ENCODE measurements at regions not wholly inside any gene's neighbourhood (a gene's known extent, or its start where the extent isn't known, plus 50 kb on each side); places are given as distances from the start of the nearest gene placed in this dataset.
"Not testable (repeated sequence)": the region's sequence is repeated elsewhere in the genome, so short reads cannot be mapped to it uniquely, and the experiment has no call there.

- no peak overlapping the region for H3K4me2 ChIP-seq
- H3F3A ChIP-seq (ENCODE audit: insufficient read depth, low read depth), result no peaks in the 10 kb centered on the region; the same call in 1 of the 2 replicates
- H3K4me1 ChIP-seq (replicated peaks; ENCODE audit: insufficient read depth), result no peaks in the 10 kb centered on the region
- DNase-seq, result no peak
- H3K9me2 ChIP-seq (ENCODE audit: insufficient read depth), result no peaks in the 10 kb centered on the region
- TF ChIP-seq CTCF (conservative IDR thresholded peaks at IDR 0.05), result no peak
- TF ChIP-seq EZH2 (IDR thresholded peaks at IDR 0.05; ENCODE audit: low read depth), result no peak
- no TSS peak for BruUV-seq (replicated peaks)
- H3K79me2 ChIP-seq (ENCODE audit: low read depth), result peaks cover 30% of the 10 kb centered on the region
- peaks cover 4% of the 10 kb centered on the region; the same call in 1 of the 2 replicates for H4K20me1 ChIP-seq (ENCODE audit: insufficient read depth)
- peaks cover 38% of the 10 kb centered on the region for H3K36me3 ChIP-seq (ENCODE audit: low read depth)
- intact Hi-C loops (cut with micrococcal nuclease; ENCODE audit: unreplicated experiment), result no loop called here
- no peaks in the 10 kb centered on the region for H3K27me3 ChIP-seq (ENCODE audit: insufficient read depth, low read depth)
- no peak overlapping the region for H3K4me3 ChIP-seq
- no peaks in the 10 kb centered on the region for H3K9me3 ChIP-seq (ENCODE audit: insufficient read depth, low read depth)
- no peak overlapping the region for H3K27ac ChIP-seq
- no peak overlapping the region for H2AFZ ChIP-seq
- POLR2A ChIA-PET (ENCODE audit: unreplicated experiment), result no interaction called here
- CTCF ChIA-PET, result no interaction called here
These were observed 151.3 kb downstream of the CYB561 start for GRCh38 chr17:63294776-63295175.

GRCh38 chr17:63295288-63295687, 150.8 kb downstream of the CYB561 start:
- Histone ChIP-seq H2AFZ (no peak overlapping the region), H3K27ac (no peak overlapping the region), H3F3A (ENCODE audit: insufficient read depth, low read depth) (no peaks in the 10 kb centered on the region; the same call in 1 of the 2 replicates), H3K9me2 (ENCODE audit: insufficient read depth) (no peaks in the 10 kb centered on the region), H3K4me3 (no peak overlapping the region), H3K36me3 (ENCODE audit: low read depth) (peaks cover 38% of the 10 kb centered on the region), H3K4me1 (replicated peaks; ENCODE audit: insufficient read depth) (no peaks in the 10 kb centered on the region), H3K4me2 (no peak overlapping the region), H3K27me3 (ENCODE audit: insufficient read depth, low read depth) (no peaks in the 10 kb centered on the region), H4K20me1 (ENCODE audit: insufficient read depth) (peaks cover 9% of the 10 kb centered on the region; the same call in 1 of the 2 replicates), H3K79me2 (ENCODE audit: low read depth) (peaks cover 34% of the 10 kb centered on the region), H3K9me3 (ENCODE audit: insufficient read depth, low read depth) (no peaks in the 10 kb centered on the region)
- TF ChIP-seq EZH2 (IDR thresholded peaks at IDR 0.05; ENCODE audit: low read depth), result no peak
- no peak for TF ChIP-seq CTCF (conservative IDR thresholded peaks at IDR 0.05)
- DNase-seq, result no peak
- ChIA-PET POLR2A (ENCODE audit: unreplicated experiment) (no interaction called here), CTCF (no interaction called here)
- intact Hi-C loops (cut with micrococcal nuclease; ENCODE audit: unreplicated experiment), result no loop called here
- no TSS peak for BruUV-seq (replicated peaks)

GRCh38 chr17:63295839-63296590, 150.1 kb downstream of the CYB561 start:
- ChIA-PET POLR2A (ENCODE audit: unreplicated experiment) (no interaction called here), CTCF (no interaction called here)
- no peaks in the 10 kb centered on the region for H3K4me1 ChIP-seq (replicated peaks; ENCODE audit: insufficient read depth)
- H3K27ac ChIP-seq, result no peak overlapping the region
- no peak for DNase-seq
- intact Hi-C loops (cut with micrococcal nuclease; ENCODE audit: unreplicated experiment), result no loop called here
- peaks cover 15% of the 10 kb centered on the region; the same call in 1 of the 2 replicates for H4K20me1 ChIP-seq (ENCODE audit: insufficient read depth)
- peaks cover 33% of the 10 kb centered on the region for H3K36me3 ChIP-seq (ENCODE audit: low read depth)
- BruUV-seq (replicated peaks), result no TSS peak
- H3K4me3 ChIP-seq, result no peak overlapping the region
- no peak overlapping the region for H3K4me2 ChIP-seq
- no peaks in the 10 kb centered on the region; the same call in 1 of the 2 replicates for H3F3A ChIP-seq (ENCODE audit: insufficient read depth, low read depth)
- H3K9me2 ChIP-seq (ENCODE audit: insufficient read depth), result no peaks in the 10 kb centered on the region
- TF ChIP-seq CTCF (conservative IDR thresholded peaks at IDR 0.05) (no peak), EZH2 (IDR thresholded peaks at IDR 0.05; ENCODE audit: low read depth) (no peak)
- H3K27me3 ChIP-seq (ENCODE audit: insufficient read depth, low read depth), result no peaks in the 10 kb centered on the region
- H3K9me3 ChIP-seq (ENCODE audit: insufficient read depth, low read depth), result no peaks in the 10 kb centered on the region
- H3K79me2 ChIP-seq (ENCODE audit: low read depth), result peaks cover 42% of the 10 kb centered on the region
- H2AFZ ChIP-seq, result no peak overlapping the region

- CTCF ChIA-PET; H3F3A ChIP-seq (ENCODE audit: insufficient read depth, low read depth); H3K4me2 ChIP-seq; DNase-seq; BruUV-seq (replicated peaks); H3K4me3 ChIP-seq; H2AFZ ChIP-seq; H3K9me3 ChIP-seq (ENCODE audit: insufficient read depth, low read depth); H3K27ac ChIP-seq; H3K27me3 ChIP-seq (ENCODE audit: insufficient read depth, low read depth); POLR2A ChIA-PET (ENCODE audit: unreplicated experiment); H3K4me1 ChIP-seq (replicated peaks; ENCODE audit: insufficient read depth); H3K9me2 ChIP-seq (ENCODE audit: insufficient read depth); intact Hi-C loops (cut with micrococcal nuclease; ENCODE audit: unreplicated experiment): not testable (repeated sequence)
- peaks cover 61% of the 10 kb centered on the region for H3K79me2 ChIP-seq (ENCODE audit: low read depth)
- peaks cover 23% of the 10 kb centered on the region for H3K36me3 ChIP-seq (ENCODE audit: low read depth)
- H4K20me1 ChIP-seq (ENCODE audit: insufficient read depth), result peaks cover 23% of the 10 kb centered on the region
These were observed 147.2 kb downstream of the CYB561 start for GRCh38 chr17:63298916-63299315.
